ENCODE measurements at regions not wholly inside any gene's neighbourhood (a gene's known extent, or its start where the extent isn't known, plus 50 kb on each side); places are given as distances from the start of the nearest gene placed in this dataset.

GRCh38 chr4:124499261-124499660 lies 213.3 kb downstream of the ANKRD50 start:
- Histone ChIP-seq H3K4me1 (no peaks in the 10 kb centered on the region), H3K9me3 (no peaks in the 10 kb centered on the region), H3K27me3 (no peaks in the 10 kb centered on the region), H3K36me3 (no peaks in the 10 kb centered on the region), H3K27ac (no peak overlapping the region), H3K4me3 (no peak overlapping the region)
- no peak for ATAC-seq (ENCODE audit: low FRiP score in 2 of 2)
- DNase-seq, result no peak
- TF ChIP-seq, protein P1, sequence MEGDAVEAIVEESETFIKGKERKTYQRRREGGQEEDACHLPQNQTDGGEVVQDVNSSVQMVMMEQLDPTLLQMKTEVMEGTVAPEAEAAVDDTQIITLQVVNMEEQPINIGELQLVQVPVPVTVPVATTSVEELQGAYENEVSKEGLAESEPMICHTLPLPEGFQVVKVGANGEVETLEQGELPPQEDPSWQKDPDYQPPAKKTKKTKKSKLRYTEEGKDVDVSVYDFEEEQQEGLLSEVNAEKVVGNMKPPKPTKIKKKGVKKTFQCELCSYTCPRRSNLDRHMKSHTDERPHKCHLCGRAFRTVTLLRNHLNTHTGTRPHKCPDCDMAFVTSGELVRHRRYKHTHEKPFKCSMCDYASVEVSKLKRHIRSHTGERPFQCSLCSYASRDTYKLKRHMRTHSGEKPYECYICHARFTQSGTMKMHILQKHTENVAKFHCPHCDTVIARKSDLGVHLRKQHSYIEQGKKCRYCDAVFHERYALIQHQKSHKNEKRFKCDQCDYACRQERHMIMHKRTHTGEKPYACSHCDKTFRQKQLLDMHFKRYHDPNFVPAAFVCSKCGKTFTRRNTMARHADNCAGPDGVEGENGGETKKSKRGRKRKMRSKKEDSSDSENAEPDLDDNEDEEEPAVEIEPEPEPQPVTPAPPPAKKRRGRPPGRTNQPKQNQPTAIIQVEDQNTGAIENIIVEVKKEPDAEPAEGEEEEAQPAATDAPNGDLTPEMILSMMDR (IDR thresholded peaks at IDR 0.05), result no peak
- no peak for TF ChIP-seq EP300 (IDR thresholded peaks at IDR 0.05)
- 46 to 55% methylated on average over 3 of the region's 3 CpGs for WGBS, 2 donors

- Histone ChIP-seq H3K27ac (no peak overlapping the region), H3K36me3 (no peaks in the 10 kb centered on the region), H3K27me3 (no peaks in the 10 kb centered on the region), H3K4me1 (no peaks in the 10 kb centered on the region), H3K4me3 (no peak overlapping the region), H3K9me3 (no peaks in the 10 kb centered on the region)
- TF ChIP-seq, protein P1 (IDR thresholded peaks at IDR 0.05), result no peak
- TF ChIP-seq POLR2A (IDR thresholded peaks at IDR 0.05), result no peak
- no peak for TF ChIP-seq POLR2AphosphoS5 (IDR thresholded peaks at IDR 0.05)
- no peak for TF ChIP-seq EP300 (IDR thresholded peaks at IDR 0.05)
- no peak for ATAC-seq (ENCODE audit: low FRiP score in 2 of 2)
- WGBS, 2 donors, result 84 to 93% methylated on average over 1 of the region's 1 CpG
- no peak for DNase-seq
These were observed 211.0 kb downstream of the ANKRD50 start for GRCh38 chr4:124501576-124501975.

- Histone ChIP-seq H3K9me3 (no peaks in the 10 kb centered on the region), H3K36me3 (no peaks in the 10 kb centered on the region), H3K27me3 (no peaks in the 10 kb centered on the region), H3K27ac (no peak overlapping the region), H3K4me1 (peaks cover 0 to 5% (median 0%) of the 10 kb centered on the region in 4 donors), H3K4me3 (no peak overlapping the region)
- no peak for DNase-seq
- TF ChIP-seq POLR2AphosphoS5 (IDR thresholded peaks at IDR 0.05) (no peak), POLR2A (IDR thresholded peaks at IDR 0.05) (no peak), EP300 (IDR thresholded peaks at IDR 0.05) (no peak)
- TF ChIP-seq, protein P1 (IDR thresholded peaks at IDR 0.05), result no peak
- ATAC-seq (ENCODE audit: low FRiP score in 2 of 2), result no peak
- WGBS, 2 donors, result 72 to 95% methylated on average over 2 of the region's 2 CpGs
These were observed 208.1 kb downstream of the ANKRD50 start for GRCh38 chr4:124504431-124504830.

GRCh38 chr4:124505211-124505610 lies 207.3 kb downstream of the ANKRD50 start:
- DNase-seq (no peak), ATAC-seq (ENCODE audit: low FRiP score in 2 of 2) (no peak)
- no peak overlapping the region for H3K27ac ChIP-seq
- H3K27me3 ChIP-seq, result no peaks in the 10 kb centered on the region
- H3K36me3 ChIP-seq, result no peaks in the 10 kb centered on the region
- H3K9me3 ChIP-seq, result no peaks in the 10 kb centered on the region
- H3K4me3 ChIP-seq, result no peak overlapping the region
- peaks cover 0 to 5% (median 0%) of the 10 kb centered on the region in 4 donors for H3K4me1 ChIP-seq
- TF ChIP-seq EP300 (IDR thresholded peaks at IDR 0.05) (no peak), POLR2AphosphoS5 (IDR thresholded peaks at IDR 0.05) (no peak), POLR2A (IDR thresholded peaks at IDR 0.05) (no peak)
- TF ChIP-seq, protein P1 (IDR thresholded peaks at IDR 0.05), result no peak
- WGBS, 2 donors, result 58 to 65% methylated on average over 2 of the region's 2 CpGs

GRCh38 chr4:124509151-124509550 lies 203.4 kb downstream of the ANKRD50 start:
- peaks cover 0 to 5% (median 0%) of the 10 kb centered on the region in 4 donors for H3K4me1 ChIP-seq
- no peaks in the 10 kb centered on the region for H3K27me3 ChIP-seq
- H3K4me3 ChIP-seq, result no peak overlapping the region
- TF ChIP-seq EP300 (IDR thresholded peaks at IDR 0.05) (no peak), POLR2AphosphoS5 (IDR thresholded peaks at IDR 0.05) (no peak), POLR2A (IDR thresholded peaks at IDR 0.05) (no peak)
- TF ChIP-seq, protein P1 (IDR thresholded peaks at IDR 0.05), result no peak
- H3K27ac ChIP-seq, result no peak overlapping the region
- WGBS, 2 donors, result 87 to 90% methylated on average over 2 of the region's 2 CpGs
- H3K36me3 ChIP-seq, result no peaks in the 10 kb centered on the region
- no peaks in the 10 kb centered on the region for H3K9me3 ChIP-seq
- ATAC-seq (ENCODE audit: low FRiP score in 2 of 2), result no peak
- no peak for DNase-seq

All from upper lobe of left lung (tissue), 6 donors.